HepG2 (cell line): ENCODE measurements at regions not wholly inside any gene's neighbourhood (a gene's known extent, or its start where the extent isn't known, plus 50 kb on each side); places are given as distances from the start of the nearest gene placed in this dataset.

Experiments used
- ATF4 ChIP-seq, 2 experiments: fragments of 450-650 bp in 1 of 2; sonication (generic) in 1 of 2; formaldehyde crosslinking; IDR thresholded peaks; 2 replicates each; pipeline versions ENCODE4 v1.5.0 to v1.8.0; 2020 to 2022; ENCODE audit warnings: mild to moderate bottlenecking in 1 of 2, missing genetic modification reagents in 1 of 2
- BCL3 ChIP-seq: sonication (generic); formaldehyde crosslinking; IDR thresholded peaks from 2 replicates; pipeline ENCODE4 v1.5.1; 2020; ENCODE audit warnings: mild to moderate bottlenecking, missing genetic modification reagents, moderate library complexity
- CAMTA2 ChIP-seq: sonication (generic); formaldehyde crosslinking; IDR thresholded peaks from 2 replicates; pipeline ENCODE4 v1.4.0; 2020; ENCODE audit warnings: mild to moderate bottlenecking, missing genetic modification reagents, borderline replicate concordance
- FOXA3 ChIP-seq: IDR thresholded peaks from 2 replicates; pipeline ENCODE4 v1.6.1; 2016; ENCODE audit warnings: missing genetic modification reagents, missing compliant biosample characterization
- HNRNPH1 ChIP-seq: fragments of 200-400 bp; formaldehyde crosslinking; optimal IDR thresholded peaks from 2 replicates; pipeline ENCODE3; 2017; ENCODE audit warnings: mild to moderate bottlenecking, low read depth, low read length
- NR2C2 ChIP-seq: sonication (generic); formaldehyde crosslinking; IDR thresholded peaks from 2 replicates; pipeline ENCODE4 v1.4.0; 2020; ENCODE audit warnings: missing genetic modification reagents, mild to moderate bottlenecking, moderate library complexity, borderline replicate concordance
- RXRB ChIP-seq: IDR thresholded peaks from 2 replicates; pipeline ENCODE4 v1.6.1; 2016; ENCODE audit warnings: borderline replicate concordance, missing genetic modification reagents, missing compliant biosample characterization
- TBX3 ChIP-seq: fragments of 450-650 bp; IDR thresholded peaks from 2 replicates; pipeline ENCODE4 v1.6.1; 2017; ENCODE audit warnings: antibody characterized with exemption, mild to moderate bottlenecking, inconsistent platforms, borderline replicate concordance
- TRAFD1 ChIP-seq: sonication (generic); formaldehyde crosslinking; IDR thresholded peaks from 2 replicates; pipeline ENCODE4 v1.5.1; 2020; ENCODE audit warnings: missing genetic modification reagents, mild to moderate bottlenecking, borderline replicate concordance
- XRCC5 ChIP-seq: fragments of 200-400 bp; formaldehyde crosslinking; optimal IDR thresholded peaks from 2 replicates; pipeline ENCODE3; 2017; ENCODE audit warnings: mild to moderate bottlenecking, low read length
- ZNF281 ChIP-seq: sonication (generic); formaldehyde crosslinking; IDR thresholded peaks from 2 replicates; pipeline ENCODE4 v1.4.0; 2020; ENCODE audit warnings: missing genetic modification reagents, borderline replicate concordance

GRCh38 chr2:146734821-146735190 is 1110.0 kb upstream of the ACVR2A start (continued):
- no peak for TF ChIP-seq ZNF281 (CRISPR knock-in tag)
- no peak for TF ChIP-seq ATF4 (CRISPR knock-in tag; IDR thresholded peaks at IDR 0.05)
- no peak for TF ChIP-seq HNRNPH1
- TF ChIP-seq TBX3 = no peak
- TF ChIP-seq CAMTA2 (CRISPR knock-in tag) = no peak
- no peak for TF ChIP-seq XRCC5
- TF ChIP-seq BCL3 (CRISPR knock-in tag) = no peak
- TF ChIP-seq NR2C2 (CRISPR knock-in tag) = 0 out of 2 replicates have a peak, but pooled peaks have one; percentile 17
- TF ChIP-seq RXRB = peak; percentile 15; the same call in 1 of the 2 replicates
- no peak for TF ChIP-seq FOXA3
- TF ChIP-seq TRAFD1 (CRISPR knock-in tag) = no peak
